HG02943 (cell line): ENCODE measurements at regions not wholly inside any gene's neighbourhood (a gene's known extent, or its start where the extent isn't known, plus 50 kb on each side); places are given as distances from the start of the nearest gene placed in this dataset.
"Not testable (repeated sequence)": the region's sequence is repeated elsewhere in the genome, so short reads cannot be mapped to it uniquely, and the experiment has no call there.

ENCODE experiments used
- ATAC-seq: cut with Tn5 transposase; IDR thresholded peaks from one replicate; pipeline ENCODE4 v1.9.1; 2021; ENCODE audit warnings: mild to moderate bottlenecking, low read depth, moderate library complexity; ENCODE audit not compliant: unreplicated experiment

DNA sequence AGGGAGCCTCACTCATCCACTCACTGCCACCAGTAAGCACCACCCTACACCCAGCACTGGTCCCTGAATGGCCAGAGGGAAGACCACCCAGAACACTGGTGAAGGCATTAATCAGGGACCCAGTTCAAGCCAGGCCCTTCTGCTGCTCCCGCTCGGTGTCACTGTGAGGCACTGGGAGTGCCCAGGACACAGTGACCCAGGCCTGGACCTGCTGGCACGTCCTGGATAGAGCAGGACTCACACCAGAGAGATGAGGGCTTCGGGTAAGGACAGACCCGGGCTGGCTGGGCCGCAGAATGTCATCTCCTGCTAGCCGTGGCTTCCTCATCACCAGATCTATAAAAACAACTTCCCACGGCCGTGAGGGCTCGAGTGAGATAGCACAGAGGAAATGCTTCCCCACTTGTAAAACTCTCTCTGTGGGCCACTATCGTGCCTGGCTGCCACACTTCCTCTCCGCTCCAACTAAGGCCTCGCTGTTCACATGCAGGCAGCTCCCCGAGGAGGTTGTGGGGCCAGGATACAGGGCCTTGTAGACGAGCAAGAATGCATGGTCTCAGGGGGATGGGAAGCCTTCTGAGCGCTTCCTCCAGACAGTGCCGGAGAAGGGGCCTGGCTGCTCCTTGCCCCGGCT is 158.1 kb downstream of the NPIPB11 start:
- ATAC-seq = not testable (repeated sequence)

DNA sequence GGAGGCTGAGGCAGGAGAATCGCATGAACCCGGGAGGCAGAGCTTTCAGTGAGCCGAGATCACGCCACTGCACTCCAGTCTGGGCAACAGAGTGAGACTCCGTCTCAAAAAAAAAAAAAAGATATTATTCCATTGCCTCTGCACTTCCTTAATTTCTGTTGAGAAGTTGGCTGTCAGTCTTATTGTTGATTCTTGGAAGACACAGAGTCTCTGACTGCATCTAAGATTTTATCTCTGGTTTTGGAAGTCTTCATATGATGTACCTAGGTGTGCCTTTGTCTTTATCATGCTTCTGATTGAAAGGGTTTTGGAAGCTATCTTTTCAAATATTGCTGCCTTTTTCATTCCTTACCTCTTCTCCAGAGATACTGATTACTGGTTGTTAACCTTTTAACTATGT is 160.4 kb downstream of the NPIPB11 start:
- not testable (repeated sequence) for ATAC-seq

DNA sequence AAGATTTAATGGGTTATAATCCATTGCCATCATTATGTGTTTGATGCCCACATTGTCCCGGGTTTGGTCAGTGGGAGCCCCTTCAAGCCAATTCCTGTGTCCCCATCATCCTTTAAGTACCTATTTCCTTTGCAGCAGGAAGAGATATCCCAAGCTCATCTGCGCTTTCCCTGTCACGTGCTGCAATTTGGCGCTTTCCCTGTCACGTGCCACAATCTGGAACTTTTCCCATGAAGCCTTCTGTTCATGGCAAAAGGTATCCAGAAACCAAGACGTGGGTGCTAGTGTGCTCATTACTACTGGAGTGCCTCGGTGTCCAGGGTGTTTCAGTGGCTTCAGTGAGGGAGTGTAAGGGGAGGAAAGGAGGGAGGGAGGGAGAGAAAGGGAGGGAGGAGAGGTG is 168.5 kb downstream of the NPIPB11 start:
- ATAC-seq = no peak

DNA sequence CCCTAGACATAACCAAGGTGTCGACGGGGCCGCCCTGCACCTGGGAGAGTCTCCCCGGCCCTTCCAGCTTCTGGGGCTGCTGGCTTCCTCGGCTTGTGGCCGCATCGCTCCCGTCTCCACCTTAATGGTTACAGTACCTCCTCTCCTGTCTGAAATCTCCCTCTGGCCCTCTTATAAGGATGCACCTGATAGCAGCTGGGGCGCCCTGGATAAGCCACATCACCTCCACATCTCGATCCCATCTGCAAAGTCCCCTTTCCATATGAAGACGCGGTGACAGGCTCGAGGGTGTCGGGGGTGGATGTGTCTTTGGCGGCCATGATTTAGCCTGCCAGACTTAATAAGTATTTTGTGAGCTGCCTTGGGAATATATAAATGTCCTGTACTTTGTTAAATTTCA is 169.0 kb downstream of the NPIPB11 start:
- ATAC-seq = not testable (repeated sequence)

DNA sequence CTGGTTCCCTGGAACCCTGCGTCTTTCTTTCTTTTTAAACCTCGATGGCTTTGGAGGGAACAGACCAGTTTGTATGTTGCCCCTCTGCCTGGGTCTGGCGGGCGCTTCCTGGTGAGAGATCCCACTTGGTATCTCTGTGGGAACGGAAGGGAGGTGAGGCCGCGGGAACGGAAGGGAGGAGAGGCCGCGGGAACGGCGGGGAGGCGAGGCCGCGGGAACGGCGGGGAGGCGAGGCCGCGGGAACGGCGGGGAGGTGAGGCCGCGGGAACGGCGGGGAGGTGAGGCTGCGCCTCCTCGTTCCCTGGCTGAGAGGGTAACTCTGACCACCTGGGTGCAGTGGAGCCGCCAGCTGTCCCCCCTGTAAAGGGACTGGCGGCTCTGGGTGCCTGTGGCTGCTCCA is 169.5 kb downstream of the NPIPB11 start:
- not testable (repeated sequence) for ATAC-seq

DNA sequence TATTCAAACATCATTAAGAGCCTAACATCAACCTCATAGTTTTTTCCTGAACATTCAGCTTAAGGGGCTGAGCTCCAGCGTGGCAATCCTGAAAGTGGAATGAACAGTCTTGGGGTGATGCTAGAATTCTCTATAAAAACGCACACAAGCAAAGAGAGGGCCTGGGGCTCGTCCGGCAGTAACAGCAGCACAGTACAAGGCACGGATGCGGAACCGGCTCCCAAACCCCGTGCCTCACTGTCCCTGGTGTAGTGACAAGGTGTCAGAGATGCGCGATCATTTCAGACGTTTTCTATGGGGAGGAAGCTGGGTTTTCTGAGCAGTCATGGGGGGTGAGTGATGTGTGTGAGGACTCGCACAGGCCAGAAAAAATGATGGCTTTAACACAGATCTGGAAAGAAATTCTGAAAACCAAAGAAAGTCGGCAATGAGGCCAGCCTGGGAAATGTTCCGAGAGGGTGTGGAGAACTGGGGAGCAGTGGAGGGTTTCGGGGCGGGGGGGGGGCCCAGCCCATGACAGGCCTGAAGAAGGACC is 170.6 kb downstream of the NPIPB11 start:
- not testable (repeated sequence) for ATAC-seq

DNA sequence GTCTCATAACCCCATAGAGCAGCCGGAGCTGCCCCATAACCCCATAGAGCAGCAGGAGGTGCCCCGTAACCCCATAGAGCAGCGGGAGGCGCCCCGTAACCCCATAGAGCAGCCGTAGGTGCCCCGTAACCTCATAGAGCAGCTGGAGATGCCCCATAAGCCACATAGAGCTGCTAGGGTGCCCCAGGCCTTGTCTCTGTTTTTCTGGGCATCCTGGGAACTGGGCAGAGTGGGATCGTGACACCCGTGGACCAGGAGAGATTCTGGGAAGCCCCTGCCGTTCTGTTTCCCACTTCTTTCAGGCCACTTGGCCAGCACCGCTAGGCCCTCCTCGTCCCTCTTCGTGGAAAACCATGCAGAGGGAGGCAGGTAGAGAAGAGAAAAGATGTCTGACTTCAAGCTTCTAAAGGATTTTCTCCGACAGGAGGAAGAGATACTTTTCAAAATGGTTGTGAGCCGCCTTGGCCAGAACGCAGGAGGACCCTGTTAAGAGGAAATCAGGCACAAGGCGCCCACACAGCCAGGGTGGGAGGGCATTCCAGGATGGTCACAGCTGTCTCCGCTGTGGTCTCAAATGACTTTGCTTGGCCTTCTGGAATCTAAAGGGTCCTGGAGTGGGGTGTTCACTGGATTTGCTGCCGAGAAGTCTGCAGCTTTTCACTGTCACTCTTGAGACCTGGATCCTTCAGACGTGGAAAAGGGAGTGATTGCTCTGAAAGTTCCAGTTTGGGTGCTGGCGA is 171.8 kb downstream of the NPIPB11 start:
- ATAC-seq = not testable (repeated sequence)

DNA sequence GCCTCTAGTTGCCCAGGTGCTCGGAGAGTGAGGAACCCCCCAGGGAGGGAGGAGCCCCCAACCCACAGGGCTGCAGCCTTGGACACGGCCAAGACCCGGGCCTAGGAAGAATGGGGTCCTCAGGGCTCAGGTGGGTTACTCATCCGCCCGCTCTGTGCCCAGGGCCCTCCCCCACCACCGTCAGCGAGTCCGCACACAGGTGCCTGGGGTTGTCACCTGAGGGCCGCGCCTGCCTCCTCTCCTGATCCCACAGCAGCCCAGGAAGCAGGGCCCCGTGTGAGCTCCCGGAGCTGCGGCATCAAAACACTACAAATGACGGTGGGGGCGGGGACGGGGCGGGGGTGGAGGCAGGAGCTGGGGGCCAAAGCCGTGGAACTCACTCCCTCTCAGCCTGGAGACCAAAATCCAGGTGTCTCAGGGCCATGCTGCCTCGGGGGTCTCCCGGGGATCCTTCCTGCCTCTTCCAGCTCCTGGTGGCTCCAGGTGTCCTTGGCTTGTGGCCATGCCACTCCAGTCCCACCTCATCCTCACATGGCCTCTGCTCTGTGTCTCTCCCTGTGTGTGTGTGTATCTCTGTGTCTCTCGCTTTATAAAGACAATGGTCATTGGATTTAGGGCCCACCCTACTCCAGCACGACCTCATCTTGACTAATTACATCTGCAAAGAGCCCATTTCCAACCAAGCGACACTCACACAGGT is 172.7 kb downstream of the NPIPB11 start:
- ATAC-seq = not testable (repeated sequence)

DNA sequence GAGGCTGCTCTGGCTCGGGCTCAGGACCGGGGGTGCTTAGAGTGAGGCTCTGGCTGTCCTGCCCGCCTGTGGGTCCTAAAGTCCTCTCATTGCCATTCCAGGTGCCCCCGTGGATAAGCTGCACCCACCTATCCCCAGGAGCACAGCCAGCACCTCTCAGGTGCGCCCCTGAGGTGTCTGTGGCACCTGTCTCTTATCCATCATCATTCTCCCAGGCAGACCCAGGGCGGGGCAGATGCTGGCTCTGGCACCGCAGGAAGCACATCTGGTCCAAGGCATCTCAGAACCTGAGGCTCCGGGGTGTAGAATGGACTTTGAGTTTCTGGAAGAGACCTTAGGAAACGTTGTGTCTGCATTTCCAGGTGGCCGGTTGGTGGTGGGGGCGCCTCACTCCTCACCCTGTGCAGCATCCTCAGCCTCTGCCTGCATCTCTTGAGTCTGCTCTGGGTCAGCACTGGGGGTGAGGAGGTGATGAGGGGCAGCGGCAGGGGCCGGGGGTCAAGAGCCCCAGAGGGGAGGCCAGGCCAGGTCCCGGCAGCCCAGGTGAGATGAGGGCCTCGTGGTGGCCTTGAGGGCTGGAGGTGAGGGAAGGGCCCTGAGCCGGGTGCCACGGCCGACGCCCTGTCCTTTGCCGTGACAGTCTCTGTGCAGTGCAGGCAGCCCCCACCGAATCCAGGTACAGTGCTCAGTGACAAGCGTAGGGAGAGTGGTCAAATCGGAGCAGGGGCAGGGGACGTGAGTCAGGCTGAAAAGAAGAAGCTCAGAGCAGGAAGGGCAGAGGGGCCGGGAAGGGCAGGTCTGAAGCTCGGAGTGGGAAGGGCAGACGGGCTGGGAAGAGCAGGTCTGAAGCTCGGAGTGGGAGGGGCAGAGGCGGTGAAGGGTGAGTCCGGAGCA is 173.5 kb downstream of the NPIPB11 start:
- ATAC-seq = no peak

DNA sequence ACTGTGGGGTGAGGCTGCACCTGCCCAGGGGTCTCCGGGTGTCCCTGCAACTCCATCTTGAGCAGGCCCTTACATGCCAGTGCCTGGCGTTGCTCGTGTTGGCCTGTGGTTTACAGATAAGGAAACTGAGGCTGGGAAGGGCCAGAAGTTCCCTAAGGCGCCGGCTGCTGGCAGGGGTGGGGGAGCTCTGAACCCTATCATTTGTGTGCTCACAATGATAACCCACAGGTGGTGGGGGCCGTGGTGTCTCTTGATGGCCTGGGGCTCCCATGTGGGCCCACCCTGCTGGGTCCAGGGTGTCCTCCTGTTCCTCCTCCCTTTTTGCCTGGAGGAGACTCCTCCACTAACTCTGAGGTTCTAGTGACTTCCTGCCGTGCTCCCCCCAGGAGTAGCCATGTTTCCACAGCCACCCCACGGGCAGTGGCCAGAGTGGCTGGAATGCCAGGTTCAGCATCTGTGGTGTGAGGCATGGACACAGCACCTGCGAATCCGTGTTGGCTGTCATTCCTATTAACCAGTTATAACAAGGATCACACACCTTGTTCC is 174.3 kb downstream of the NPIPB11 start:
- not testable (repeated sequence) for ATAC-seq

DNA sequence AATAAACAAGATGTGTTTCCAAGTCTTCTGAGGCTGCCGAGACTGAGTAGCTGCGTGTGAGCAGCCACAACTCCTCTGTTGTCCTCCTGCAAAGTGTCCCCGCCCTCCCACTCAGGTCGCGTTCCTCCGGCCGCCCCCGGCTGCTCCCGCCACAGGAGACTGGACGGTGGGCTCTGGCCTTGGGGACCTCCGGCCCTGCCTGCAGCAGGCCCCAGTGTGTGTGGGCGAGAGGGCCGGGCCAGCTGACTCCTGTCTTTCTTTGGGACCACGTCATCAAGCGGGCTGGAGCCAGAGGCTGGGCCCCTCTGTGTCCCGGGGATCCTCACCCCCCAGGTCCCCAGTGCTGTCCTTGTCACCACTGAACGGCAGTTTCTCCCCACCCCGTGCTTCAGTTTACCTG is 175.3 kb downstream of the NPIPB11 start:
- no peak for ATAC-seq

DNA sequence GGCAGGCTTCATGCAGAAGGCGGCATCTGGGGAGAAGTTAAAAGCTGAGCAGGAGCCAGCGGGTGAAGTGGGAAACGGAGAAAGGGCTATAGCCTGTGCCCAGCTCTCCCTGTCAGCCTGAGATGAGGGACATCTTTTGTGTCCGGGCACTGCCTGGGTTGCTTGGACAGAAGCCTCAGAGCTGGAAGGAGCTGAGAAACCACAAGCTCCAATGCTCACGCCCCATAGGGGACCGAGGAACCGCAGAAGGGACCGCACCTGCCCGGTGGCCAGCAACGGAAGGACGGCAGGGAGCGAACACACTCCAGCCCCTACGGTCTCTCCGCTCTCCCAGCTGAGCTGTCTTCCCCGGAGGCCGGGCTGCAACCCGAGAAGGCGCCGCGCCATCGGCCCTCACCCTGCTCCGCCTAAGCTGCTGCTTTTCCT is 175.8 kb downstream of the NPIPB11 start:
- no peak for ATAC-seq

DNA sequence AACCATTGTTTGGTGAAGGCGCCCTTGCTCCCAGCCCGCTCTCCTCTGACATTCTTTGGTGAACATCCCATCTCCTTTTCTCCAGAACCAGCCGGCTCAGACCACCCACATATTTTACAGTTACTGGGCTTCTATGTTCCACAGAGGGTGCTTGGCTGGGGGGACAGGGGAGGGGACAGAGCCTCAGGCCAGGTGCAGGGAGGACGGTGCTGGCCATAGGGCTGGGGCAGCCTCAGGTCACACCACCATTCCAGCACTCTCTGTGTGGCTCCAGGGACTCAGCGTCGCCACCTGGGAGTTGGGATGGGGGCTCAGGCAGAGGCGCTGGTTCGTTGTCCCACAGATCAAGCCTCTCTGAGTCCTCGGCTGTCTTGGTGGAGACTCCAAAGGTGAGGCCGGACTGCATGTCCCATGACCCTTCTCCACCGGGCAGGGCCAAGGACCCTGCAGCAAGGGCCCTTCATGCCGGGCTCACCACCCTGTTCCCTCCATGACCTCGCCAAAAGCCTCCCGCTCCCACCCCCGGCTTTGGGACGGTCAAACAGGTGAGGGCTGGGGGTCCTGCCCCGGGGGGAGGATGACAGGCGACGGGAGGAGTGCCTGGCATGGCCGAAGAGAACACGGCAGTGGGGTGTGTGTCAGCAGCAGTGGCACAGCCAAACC is 176.4 kb downstream of the NPIPB11 start:
- ATAC-seq = not testable (repeated sequence)

DNA sequence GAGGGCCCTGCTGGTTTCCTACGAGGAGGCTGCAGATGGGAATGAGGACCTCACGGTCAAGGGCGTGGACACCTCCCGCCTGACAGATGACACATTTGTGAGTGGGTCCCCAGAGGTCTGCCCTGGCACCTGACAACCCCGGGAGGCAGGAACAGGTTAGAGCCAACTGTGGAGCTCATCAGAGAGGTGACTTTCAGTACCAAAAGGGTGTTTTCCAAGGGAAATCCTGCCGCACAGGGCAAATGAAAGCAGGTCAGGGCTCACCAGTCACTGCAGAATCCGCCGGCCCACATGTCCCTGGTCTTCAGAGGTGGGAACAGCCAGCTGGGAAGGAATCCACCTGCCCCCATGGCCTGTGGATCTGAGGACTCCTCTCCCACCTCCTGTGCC is 176.9 kb downstream of the NPIPB11 start:
- ATAC-seq = not testable (repeated sequence)

DNA sequence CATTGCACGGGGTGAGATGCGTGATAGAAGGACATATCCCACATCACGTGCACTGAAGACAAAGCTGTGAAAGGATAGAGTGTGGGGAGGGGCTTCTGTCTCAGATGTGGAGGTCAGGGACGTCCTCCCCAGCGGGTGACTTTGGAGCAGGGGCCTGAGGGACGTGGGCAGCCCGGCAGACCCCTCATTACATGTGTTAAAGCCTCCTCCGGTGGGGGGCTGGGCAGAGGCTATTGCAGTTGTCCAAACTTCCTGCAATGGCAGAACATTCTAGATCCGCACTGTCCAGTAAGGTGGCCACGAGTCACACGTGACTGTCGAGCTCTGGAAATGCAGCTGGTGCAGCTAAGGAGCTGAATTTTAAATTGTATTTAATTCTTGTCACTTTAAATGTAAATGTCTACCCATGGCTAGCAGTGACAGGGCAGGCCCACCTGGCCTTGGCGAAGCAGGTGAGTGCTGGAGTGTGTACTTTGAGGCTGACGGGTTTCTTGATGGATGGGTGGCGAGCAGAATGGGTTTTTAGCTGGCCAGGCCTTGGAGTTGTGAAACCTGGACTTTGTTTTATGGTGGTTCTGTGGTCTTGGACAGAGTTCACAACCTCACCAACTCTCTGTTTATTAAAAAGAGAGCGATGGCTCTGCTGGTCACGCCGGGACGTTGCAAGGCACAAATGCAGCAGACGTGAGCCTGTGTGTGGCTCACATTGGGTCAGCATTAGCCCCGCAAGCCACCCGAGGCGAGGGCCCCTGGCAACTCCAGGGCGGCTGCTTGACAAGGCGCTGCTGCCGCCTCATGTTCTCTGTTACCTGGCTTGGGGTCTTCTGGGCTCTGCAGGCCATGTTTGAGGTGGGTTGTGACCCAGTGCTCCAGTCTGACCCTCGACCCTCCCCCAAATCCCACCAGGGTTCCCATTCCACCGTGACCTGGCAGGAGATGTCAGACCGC is 177.6 kb downstream of the NPIPB11 start:
- ATAC-seq = not testable (repeated sequence)

DNA sequence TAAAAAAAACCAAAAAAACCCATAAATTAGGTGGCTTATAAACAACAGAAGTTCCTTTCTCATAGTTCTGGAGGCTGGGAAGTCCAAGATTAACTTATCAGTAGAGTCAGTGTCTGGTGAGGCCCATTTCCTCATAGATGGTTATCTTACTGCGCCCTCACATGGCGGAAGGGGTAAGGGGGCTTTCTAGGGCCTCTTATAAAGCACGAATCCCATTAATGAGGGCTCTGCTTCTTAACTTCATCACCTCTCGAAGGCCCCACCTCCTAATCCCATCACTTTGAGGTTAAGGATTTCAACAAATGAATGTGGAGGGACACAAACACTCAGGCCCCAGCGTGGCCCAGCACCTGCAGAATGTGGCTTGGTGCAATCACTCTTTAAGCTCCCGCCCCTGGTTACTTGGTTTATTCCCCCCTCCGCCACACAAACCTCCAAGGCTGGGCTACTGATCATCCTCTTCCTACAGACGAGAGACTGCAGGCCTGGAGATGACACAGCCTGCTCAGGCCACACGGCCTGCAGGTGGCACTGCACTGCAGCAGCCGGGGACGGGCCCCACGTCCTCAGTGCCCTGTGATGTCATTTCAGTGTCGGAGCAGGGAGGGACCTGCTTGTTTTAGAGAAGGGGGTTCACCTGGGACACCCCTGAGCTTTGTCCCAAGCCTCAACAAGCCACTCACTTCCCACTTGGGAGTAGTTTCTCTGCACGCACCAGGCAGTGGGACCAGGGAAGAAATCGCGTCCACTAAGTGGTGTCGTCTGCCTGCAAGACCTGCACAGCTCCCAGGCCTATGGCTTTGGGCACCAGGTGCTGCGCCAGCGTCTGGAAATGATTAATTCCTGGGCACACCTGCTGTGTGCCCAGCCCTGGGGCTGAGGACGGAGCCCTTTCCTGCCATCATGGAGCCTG is 178.5 kb downstream of the NPIPB11 start:
- not testable (repeated sequence) for ATAC-seq

DNA sequence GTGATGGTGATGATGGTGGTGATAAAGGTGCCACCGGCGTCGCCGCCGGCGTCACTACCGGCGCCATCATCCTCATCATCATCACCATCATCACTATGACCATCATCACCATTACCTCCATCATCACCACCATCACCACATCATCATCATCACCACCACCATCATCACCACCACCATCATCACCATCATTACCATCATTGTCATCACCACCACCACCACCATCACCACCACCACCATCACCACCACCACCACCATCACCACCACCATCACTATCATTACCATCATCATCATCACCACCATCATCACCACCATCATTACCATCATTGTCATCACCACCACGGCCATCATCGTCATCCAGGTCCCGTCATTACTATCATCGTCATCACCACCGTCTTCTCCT is 179.7 kb downstream of the NPIPB11 start:
- ATAC-seq = no peak
